Tibial nerve (tissue), 4 donors: ENCODE measurements at regions not wholly inside any gene's neighbourhood (a gene's known extent, or its start where the extent isn't known, plus 50 kb on each side); places are given as distances from the start of the nearest gene placed in this dataset.
"Not testable (repeated sequence)": the region's sequence is repeated elsewhere in the genome, so short reads cannot be mapped to it uniquely, and the experiment has no call there.

Experiments used
- DNase-seq, 2 donors: peaks; one replicate each; pipeline ENCODE4 v3.0.0-alpha.2; 2019; ENCODE audit warnings: low spot score in 2 of 2
- H3K27ac ChIP-seq, 4 donors: fragments of 200-600 bp; sonication (generic) in 3 of 4; one replicate each; pipeline ENCODE4 v1.5.1; 2017 to 2019; ENCODE audit warnings: mild to moderate bottlenecking in 1 of 4
- H3K27me3 ChIP-seq, 2 donors: fragments of 200-600 bp; sonication (generic) in 1 of 2; one replicate each; pipeline versions ENCODE4 v1.5.1 to v1.6.0; 2017 to 2019
- H3K36me3 ChIP-seq, 3 donors: fragments of 200-600 bp; sonication (generic); one replicate each; pipeline ENCODE4 v1.5.1; 2018 to 2019
- H3K4me1 ChIP-seq, 4 donors: fragments of 200-600 bp; sonication (generic) in 3 of 4; one replicate each; pipeline ENCODE4 v1.5.1; 2017 to 2019
- H3K4me3 ChIP-seq, 4 donors: fragments of 200-600 bp; sonication (generic) in 3 of 4; one replicate each; pipeline ENCODE4 v1.5.1; 2017 to 2019; ENCODE audit warnings: mild to moderate bottlenecking in 1 of 4, moderate library complexity in 1 of 4
- H3K9me3 ChIP-seq, 4 donors: fragments of 200-600 bp; sonication (generic) in 3 of 4; one replicate each; pipeline ENCODE4 v1.5.1; 2017 to 2019
- CTCF ChIP-seq, 5 experiments: fragments of 200-600 bp in 3 of 5; fragments of 450-650 bp in 2 of 5; sonication (generic) in 3 of 5; IDR thresholded peaks; one replicate each; pipeline ENCODE4 v1.5.1; 2016 to 2019; ENCODE audit warnings: antibody characterized with exemption in 5 of 5, mild to moderate bottlenecking in 3 of 5, moderate library complexity in 2 of 5
- EP300 ChIP-seq, 2 donors: sonication (generic); formaldehyde crosslinking; IDR thresholded peaks; one replicate each; pipeline ENCODE4 v1.6.1; 2017; ENCODE audit warnings: antibody characterized with exemption in 2 of 2, mild to moderate bottlenecking in 1 of 2
- POLR2A ChIP-seq, 2 donors: fragments of 450-650 bp; IDR thresholded peaks; one replicate each; pipeline ENCODE4 v1.6.1; 2017; ENCODE audit warnings: antibody characterized with exemption in 2 of 2, mild to moderate bottlenecking in 2 of 2, moderate library complexity in 2 of 2
- WGBS, 2 donors: methylation state at CpG; one replicate each; pipeline ENCODE4 v1.1.5; 2018; 5-methylcytosine and 5-hydroxymethylcytosine counted together

DNA sequence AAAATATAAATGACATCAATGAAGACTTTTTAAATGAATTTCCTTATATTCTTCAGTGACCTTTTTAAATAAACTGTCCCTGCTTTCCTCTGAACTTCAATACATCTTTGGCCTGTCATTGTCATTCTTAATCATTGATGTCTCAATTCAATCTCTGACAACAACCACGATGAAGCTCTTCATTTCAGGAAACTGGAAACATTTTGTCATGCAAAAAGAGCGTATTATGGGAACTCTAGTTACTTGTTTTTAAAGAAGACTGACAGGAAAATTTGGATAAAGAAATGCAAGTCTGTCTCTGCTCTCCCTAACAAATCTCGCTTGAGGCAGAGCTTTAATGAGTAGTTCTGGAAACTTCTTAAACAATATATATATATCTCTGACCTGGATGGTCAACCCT is 535.8 kb upstream of the ADGRL2 start:
- TF ChIP-seq POLR2A (IDR thresholded peaks at IDR 0.05), result no peak
- no peak for TF ChIP-seq CTCF (IDR thresholded peaks at IDR 0.05)
- no peak for TF ChIP-seq EP300 (IDR thresholded peaks at IDR 0.05)
- H3K36me3 ChIP-seq, result no peaks in the 10 kb centered on the region
- no peak for DNase-seq
- no peak overlapping the region for H3K27ac ChIP-seq
- WGBS, 2 donors, result 64 to 73% methylated on average over 3 of the region's 3 CpGs
- no peaks in the 10 kb centered on the region for H3K27me3 ChIP-seq
- no peaks in the 10 kb centered on the region for H3K4me1 ChIP-seq
- no peak overlapping the region for H3K4me3 ChIP-seq
- no peaks in the 10 kb centered on the region for H3K9me3 ChIP-seq

GRCh38 chr1:81259625-81260411 is 540.9 kb upstream of the ADGRL2 start:
- TF ChIP-seq EP300 (IDR thresholded peaks at IDR 0.05), result no peak
- no peak for TF ChIP-seq POLR2A (IDR thresholded peaks at IDR 0.05)
- TF ChIP-seq CTCF (IDR thresholded peaks at IDR 0.05), result no peak
- H3K27ac ChIP-seq, result no peak overlapping the region
- H3K4me1 ChIP-seq, result no peaks in the 10 kb centered on the region
- H3K27me3 ChIP-seq, result no peaks in the 10 kb centered on the region
- no peak for DNase-seq
- 80 to 81% methylated on average over 6 of the region's 6 CpGs for WGBS, 2 donors
- H3K36me3 ChIP-seq, result no peaks in the 10 kb centered on the region
- H3K9me3 ChIP-seq, result no peaks in the 10 kb centered on the region
- H3K4me3 ChIP-seq, result no peak overlapping the region

DNA sequence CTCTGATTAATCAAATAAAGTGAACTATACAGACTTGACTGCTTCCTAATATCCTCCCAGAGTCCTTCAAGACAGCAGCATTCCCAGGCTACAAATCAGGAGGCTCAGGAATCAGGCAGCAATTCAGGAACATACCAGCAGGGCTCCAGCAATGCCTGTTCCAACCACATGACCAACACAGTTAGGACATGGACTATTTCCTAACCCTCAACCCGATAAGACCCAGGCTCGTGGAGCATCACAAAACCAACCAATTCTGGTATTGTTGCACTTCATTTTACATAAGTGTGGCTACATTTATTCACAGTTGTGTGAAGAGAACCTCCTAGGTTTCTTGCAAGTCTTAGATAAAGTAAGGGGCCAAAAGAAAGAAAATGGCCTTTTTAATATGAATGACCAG is 546.2 kb upstream of the ADGRL2 start:
- no peak overlapping the region for H3K27ac ChIP-seq
- H3K36me3 ChIP-seq, result no peaks in the 10 kb centered on the region
- no peaks in the 10 kb centered on the region for H3K9me3 ChIP-seq
- 79 to 90% methylated on average over 2 of the region's 2 CpGs for WGBS, 2 donors
- no peaks in the 10 kb centered on the region for H3K4me1 ChIP-seq
- H3K27me3 ChIP-seq, result no peaks in the 10 kb centered on the region
- H3K4me3 ChIP-seq, result no peak overlapping the region
- TF ChIP-seq EP300 (IDR thresholded peaks at IDR 0.05) (no peak), CTCF (IDR thresholded peaks at IDR 0.05) (no peak), POLR2A (IDR thresholded peaks at IDR 0.05) (no peak)
- no peak for DNase-seq

GRCh38 chr1:81254068-81254467 is 546.7 kb upstream of the ADGRL2 start:
- no peak for TF ChIP-seq POLR2A (IDR thresholded peaks at IDR 0.05)
- no peak for TF ChIP-seq CTCF (IDR thresholded peaks at IDR 0.05)
- TF ChIP-seq EP300 (IDR thresholded peaks at IDR 0.05), result no peak
- Histone ChIP-seq H3K27ac (no peak overlapping the region), H3K4me3 (no peak overlapping the region), H3K36me3 (no peaks in the 10 kb centered on the region), H3K9me3 (no peaks in the 10 kb centered on the region), H3K27me3 (no peaks in the 10 kb centered on the region), H3K4me1 (no peaks in the 10 kb centered on the region)
- no peak for DNase-seq
- WGBS, 2 donors, result 93 to 97% methylated on average over 2 of the region's 2 CpGs

DNA sequence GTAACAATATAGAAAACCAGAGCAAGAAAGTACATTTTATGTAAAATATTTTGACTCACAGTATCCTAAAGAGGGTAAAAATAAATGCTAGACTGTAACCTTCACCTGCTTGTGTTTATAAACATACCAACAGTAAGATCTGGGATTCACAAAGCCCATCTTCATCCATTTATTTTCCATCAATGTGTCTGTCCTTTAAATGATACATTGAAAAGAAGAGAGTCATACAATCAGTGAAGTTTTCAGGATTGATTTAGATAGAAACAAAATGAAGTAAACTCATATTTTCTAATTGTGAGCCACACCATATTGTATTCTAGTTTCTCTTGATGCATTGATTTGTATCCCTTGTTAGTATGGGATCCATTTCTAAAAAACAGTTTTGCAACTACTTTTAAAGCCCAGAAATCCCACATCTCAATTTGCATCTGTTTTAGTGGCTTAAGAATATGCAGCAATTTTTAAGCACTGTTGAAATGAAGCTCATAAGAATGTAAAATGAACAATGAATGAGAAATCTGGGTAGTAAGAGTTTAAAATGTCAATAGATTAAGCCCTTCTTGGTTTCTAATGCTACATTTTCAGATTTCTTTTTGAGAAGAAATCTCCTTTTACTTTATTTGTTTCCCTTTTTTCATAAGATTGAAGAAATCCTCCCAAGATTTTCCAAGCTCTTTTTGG is 548.1 kb upstream of the ADGRL2 start:
- no peaks in the 10 kb centered on the region for H3K4me1 ChIP-seq
- H3K27ac ChIP-seq, result no peak overlapping the region
- no peaks in the 10 kb centered on the region for H3K27me3 ChIP-seq
- H3K36me3 ChIP-seq, result no peaks in the 10 kb centered on the region
- no peaks in the 10 kb centered on the region for H3K9me3 ChIP-seq
- no peak for DNase-seq
- H3K4me3 ChIP-seq, result no peak overlapping the region
- TF ChIP-seq CTCF (IDR thresholded peaks at IDR 0.05), result no peak
- TF ChIP-seq POLR2A (IDR thresholded peaks at IDR 0.05), result no peak
- TF ChIP-seq EP300 (IDR thresholded peaks at IDR 0.05), result no peak

GRCh38 chr1:81250825-81251224 is 549.9 kb upstream of the ADGRL2 start:
- DNase-seq, H3K4me1 ChIP-seq, H3K36me3 ChIP-seq, H3K4me3 ChIP-seq, H3K27me3 ChIP-seq, H3K9me3 ChIP-seq, H3K27ac ChIP-seq: not testable (repeated sequence)
- WGBS, 2 donors, result 70 to 85% methylated on average over 4 to 5 of the region's 5 CpGs

GRCh38 chr1:81245084-81245715 is 555.5 kb upstream of the ADGRL2 start:
- not testable (repeated sequence) for H3K9me3 ChIP-seq, H3K4me1 ChIP-seq, H3K36me3 ChIP-seq, H3K4me3 ChIP-seq, H3K27ac ChIP-seq, H3K27me3 ChIP-seq, DNase-seq
- WGBS, 2 donors, result 73 to 84% methylated on average over 6 of the region's 6 CpGs
